HG03280 (cell line): ENCODE measurements at regions not wholly inside any gene's neighbourhood (a gene's known extent, or its start where the extent isn't known, plus 50 kb on each side); places are given as distances from the start of the nearest gene placed in this dataset.
"Not testable (repeated sequence)": the region's sequence is repeated elsewhere in the genome, so short reads cannot be mapped to it uniquely, and the experiment has no call there.

Experiments used
- ATAC-seq: cut with Tn5 transposase; IDR thresholded peaks from one replicate; pipeline ENCODE4 v1.9.1; 2021; ENCODE audit warnings: mild to moderate bottlenecking, moderate library complexity; ENCODE audit not compliant: unreplicated experiment

DNA sequence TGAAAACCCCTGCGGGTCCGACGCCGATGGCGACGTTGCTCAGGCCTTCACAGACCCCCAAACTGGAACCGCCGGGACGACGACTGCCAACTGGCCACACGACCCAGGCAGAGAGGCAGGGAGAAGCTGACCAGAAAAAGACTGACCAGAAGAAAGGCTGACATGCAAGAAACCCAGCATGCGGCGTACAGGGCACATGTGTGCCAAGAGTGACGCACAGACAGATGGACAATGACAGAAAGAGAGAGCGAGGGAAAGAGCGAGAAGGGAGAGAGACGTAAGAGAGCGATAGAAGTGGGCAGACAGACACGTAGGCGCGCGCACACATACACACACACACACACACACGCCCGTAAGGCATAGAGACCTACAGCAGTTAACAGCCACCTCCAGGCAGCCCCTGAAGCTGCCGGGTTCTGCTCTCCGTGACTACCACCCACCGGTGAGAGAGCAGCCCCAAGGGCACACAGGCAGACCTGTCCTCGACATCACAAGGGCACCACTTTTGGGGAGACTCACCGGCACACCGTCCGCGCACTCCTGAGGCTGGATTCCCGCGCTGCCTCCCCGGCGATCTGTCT is 67.2 kb upstream of the ZNF527 start:
- no peak for ATAC-seq

DNA sequence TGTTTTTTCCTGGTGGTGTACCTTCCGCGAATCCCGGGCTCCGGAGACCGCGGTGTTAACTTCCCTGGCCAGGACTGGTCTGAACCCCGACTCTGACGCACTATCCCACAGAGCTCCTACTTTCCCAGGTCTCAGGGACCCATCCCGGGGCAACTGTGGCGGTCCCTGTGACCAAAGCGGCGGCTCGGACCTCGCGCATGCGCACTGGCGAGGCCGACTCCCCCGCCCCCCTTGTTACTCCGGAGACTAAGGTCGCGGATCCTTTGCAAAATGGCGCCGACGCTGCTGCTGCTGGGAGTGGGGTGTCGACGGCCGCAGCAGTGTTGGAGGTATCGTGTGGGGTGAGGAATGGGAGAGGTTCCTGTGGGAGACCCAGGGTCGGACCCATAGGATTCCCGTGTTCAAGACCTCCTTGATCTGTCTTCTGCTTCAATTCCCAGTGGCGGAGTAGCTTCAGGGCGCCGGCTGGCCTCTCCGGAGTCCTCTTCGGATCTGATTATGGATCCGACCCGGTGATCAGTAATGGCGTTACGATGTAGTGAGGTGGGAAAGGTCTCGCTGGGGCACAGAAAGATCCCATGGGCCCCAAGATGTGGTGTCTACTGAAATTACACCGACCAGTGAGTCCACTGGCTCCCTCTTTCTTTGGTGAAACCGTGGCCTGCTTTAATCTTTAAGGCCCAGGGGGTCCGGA is 66.6 kb upstream of the ZNF527 start:
- no peak for ATAC-seq

DNA sequence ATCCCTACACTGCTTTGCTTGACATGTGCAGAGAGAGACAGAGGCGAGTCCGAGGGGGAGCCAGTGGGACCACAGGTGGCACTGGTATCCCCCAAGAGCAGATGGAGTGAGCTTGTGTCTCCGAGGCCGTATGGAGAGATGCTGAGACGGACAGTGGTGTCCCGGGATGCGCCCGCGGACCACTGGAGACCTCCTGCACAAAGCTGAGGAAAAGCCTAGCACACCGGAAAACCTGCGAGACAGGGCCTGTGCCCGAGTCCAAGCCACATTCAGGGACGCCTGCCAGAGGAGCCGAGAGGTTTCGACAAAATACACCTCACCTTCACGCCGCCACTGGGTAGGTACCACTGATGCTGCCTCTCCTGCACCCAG is 66.0 kb upstream of the ZNF527 start:
- no peak for ATAC-seq

DNA sequence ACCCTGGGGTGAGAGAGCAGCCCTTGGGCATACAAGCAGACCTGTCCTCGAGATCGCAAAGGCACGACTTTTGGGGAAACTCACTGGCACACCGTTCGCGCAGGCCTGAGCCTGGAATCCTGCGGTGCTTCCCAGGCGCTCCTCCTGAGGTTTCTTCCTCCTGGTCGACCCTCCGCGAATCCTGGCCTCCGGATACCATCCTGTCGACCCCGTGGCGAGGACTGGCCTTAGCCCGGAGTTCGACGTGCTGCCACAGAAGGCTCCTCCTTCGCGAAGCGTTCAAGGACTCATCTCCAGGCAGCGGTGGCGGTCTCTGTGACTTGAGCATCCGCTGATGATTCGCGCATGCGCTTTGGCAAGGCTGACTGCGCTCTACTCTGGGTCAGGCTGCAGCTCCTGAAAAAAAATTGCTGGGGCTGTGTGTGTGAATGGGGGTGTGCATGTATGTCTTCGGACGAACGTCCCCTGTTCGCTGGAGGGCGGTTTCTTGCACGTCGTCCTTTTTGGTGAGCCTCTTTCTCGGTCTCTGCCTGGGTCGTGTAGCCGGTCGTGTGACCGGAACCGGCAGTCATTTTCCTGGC is 64.4 kb upstream of the ZNF527 start:
- no peak for ATAC-seq

DNA sequence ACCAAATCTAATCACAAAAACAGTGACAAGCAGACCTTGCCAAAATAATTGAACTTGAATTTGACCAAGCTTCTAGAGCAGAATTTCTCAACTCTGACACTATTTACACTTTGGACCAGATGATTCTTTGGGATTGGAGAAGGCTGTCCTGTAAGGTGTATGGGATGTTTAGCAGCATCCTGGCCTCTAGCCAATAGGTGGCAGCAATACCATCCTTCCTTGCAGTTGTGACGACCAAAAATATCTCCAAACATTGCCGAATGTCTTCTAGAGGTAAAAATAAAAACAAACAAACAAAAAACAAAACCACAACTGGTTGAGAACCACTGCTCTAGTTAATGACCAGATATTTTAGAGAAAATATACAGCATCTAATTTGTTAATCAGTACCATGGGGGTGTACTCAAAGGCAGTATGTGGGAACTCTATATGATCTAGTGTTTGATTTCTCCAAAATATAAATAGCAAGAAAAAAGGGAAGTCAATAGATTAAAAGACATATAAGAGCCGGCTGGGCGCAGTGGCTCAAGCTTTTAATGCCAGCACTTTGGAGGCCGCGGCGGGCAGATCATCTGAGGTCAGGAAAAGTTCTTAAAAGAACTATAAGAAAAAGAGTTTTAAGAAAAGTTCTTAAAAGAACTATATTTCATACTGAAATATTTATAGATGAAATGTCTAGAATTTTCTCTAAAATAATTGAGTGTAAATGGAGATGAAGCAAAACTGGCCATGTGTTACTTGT is 60.9 kb upstream of the ZNF527 start:
- ATAC-seq: no peak

DNA sequence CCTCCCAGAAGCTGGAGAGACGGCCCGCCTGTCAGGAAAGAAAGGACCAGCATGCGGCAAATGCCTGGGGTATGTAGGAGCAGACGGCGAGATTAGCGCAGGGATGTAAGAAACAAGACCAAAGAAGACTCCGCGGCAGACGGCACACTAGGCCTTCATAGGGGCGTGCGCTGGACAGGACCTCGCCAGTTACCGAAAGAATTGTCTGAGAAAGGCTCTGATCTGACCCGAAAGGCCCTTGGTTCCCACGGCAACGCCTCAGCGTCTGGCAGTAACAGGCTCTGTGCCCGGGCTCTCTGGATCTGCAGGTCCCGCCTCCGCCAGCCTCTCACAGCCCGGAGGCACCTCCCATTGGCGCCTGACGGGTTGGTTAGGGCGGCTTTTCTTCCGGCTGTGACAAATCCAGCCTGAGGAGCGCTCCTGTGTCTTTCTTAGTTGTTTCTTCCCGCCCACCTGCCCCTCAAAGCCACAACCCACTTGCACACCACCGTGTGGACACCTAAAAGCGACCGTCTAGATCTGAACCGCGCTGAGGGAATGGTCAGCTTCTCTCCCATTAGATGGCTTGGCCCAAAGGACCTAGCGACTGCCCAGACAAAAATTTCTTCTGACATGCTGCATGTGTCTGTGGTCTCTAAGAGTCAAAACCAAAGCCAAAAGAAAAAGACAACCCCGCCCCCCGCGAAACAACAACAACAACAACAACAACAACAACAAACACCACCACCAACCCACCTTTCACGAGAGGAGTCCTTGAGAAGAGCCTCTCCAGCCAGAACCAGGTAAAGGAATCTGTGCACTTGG is 58.2 kb upstream of the ZNF527 start:
- ATAC-seq: not testable (repeated sequence)

DNA sequence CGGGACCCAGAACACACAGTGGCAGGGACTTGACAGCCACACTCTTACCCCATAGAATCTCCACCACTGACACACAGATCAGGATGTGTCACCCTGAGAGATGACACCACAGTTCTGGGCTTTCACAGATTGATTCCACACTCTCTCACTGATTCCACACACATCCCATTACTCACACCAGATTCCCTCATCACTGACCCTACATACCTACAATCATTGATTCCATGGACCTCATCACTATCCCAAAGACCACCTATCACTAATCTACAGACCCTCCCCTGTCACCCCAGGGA is 57.6 kb upstream of the ZNF527 start:
- ATAC-seq: no peak

DNA sequence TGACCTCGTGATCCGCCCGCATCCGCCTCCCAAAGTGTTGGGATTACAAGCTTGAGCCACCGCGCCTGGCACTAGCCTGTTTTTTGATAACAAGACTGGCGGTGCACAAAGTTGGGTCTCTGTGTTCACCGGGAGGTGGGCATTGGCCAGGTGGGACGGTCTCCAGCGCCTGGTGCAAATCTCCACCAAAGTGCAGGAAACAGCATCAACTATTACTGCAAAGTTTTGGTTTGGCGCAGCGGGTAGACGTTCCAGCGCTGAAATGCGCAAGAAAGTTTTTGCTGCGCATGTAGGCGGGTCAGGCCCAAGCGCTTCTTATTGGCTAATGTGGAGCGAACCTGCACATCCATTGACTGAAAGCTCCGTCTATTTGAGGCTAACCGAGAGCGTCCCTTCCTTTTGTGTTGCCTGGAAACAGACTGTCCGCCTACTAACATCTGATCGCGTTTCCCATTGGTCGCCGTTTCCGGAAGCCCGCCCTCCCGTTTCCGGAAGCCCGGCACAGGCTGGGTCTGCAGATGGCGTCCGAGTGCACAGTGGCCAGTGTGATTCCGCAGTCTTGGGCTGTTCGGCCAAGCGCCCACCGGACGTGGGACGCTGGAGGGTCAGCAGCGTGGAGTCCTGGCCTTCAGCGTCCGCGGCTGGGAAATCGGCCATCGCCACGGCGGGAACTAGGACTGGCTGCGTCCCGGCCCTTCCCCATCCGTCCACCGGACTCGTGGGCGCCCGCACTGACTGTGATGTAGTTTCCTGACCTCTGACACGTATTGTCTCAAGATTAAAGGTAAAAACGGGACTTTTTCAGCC is 53.3 kb upstream of the ZNF527 start:
- ATAC-seq: peak; percentile 99

DNA sequence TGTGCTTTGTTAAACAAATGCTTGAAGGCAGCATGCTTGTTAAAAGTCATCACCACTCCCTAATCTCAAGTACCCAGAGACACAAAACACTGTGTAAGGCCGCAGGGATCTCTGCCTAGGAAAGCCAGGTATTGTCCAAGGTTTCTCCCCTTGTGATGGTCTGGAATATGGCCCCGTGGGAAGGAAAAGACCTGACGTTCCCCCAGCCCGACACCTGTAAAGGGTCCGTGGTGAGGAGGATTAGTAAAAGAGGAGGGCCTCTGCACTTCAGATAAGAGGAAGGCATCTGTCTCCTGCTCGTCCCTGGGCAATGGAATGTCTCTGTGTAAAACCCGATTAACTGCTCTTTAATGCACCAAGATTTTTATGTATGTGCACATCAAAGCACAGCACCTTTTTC is 49.9 kb upstream of the ZNF527 start:
- ATAC-seq: not testable (repeated sequence)
